H1 (cell line): ENCODE measurements at regions not wholly inside any gene's neighbourhood (a gene's known extent, or its start where the extent isn't known, plus 50 kb on each side); places are given as distances from the start of the nearest gene placed in this dataset.

Experiments
- CTCF ChIA-PET: fragments of 300-600 bp; sonication (Branson Sonifier 250); formaldehyde crosslinking; loops from one replicate; lab custom pipeline; 2021; ENCODE audit not compliant: partially characterized antibody; lab: Charles Lee
- POLR2A ChIA-PET: fragments of 300-600 bp; sonication (Branson Sonifier 250); formaldehyde crosslinking; loops from one replicate; lab custom pipeline; 2021; ENCODE audit warnings: inconsistent platforms; ENCODE audit not compliant: partially characterized antibody; lab: Charles Lee
- DNase-seq, 2 experiments: peaks; one replicate each; pipeline versions ENCODE4 v3.0.0 to v3.0.0-alpha.2; 2010 to 2022; ENCODE audit warnings: low spot score in 2 of 2, low read depth in 1 of 2, mixed read lengths in 1 of 2
- FAIRE-seq: peaks from 2 replicates; lab custom pipeline; 2011; peaks lifted over from hg19 to GRCh38; lab: Jason Lieb, UNC
- H2AFZ ChIP-seq: 2 replicates; pipeline ENCODE4 v1.8.1; 2012; ENCODE audit warnings: low read length, inconsistent platforms
- H2AK5ac ChIP-seq: 2 replicates; pipeline ENCODE4 v1.6.1; 2013; ENCODE audit warnings: low read depth, low read length
- H2BK120ac ChIP-seq: replicated peaks from 2 replicates; pipeline ENCODE3; 2013; ENCODE audit warnings: low read depth, low read length, inconsistent platforms
- H2BK12ac ChIP-seq: 2 replicates; pipeline ENCODE4 v1.6.1; 2013; ENCODE audit warnings: low read depth, low read length
- H2BK15ac ChIP-seq: 2 replicates; pipeline ENCODE4 v1.6.1; 2013; ENCODE audit warnings: low read length
- H2BK20ac ChIP-seq: 2 replicates; pipeline ENCODE4 v1.6.1; 2013; ENCODE audit warnings: low read length
- H2BK5ac ChIP-seq: 2 replicates; pipeline ENCODE4 v1.6.1; 2013; ENCODE audit warnings: low read depth, low read length
- H3K14ac ChIP-seq: 2 replicates; pipeline ENCODE4 v1.6.1; 2013; ENCODE audit warnings: inconsistent platforms; ENCODE audit not compliant: insufficient read length
- H3K18ac ChIP-seq: 2 replicates; pipeline ENCODE4 v1.6.1; 2013; ENCODE audit warnings: low read length; ENCODE audit errors: extremely low read depth
- H3K23ac ChIP-seq: 2 replicates; pipeline ENCODE4 v1.6.1; 2013; ENCODE audit warnings: inconsistent platforms; ENCODE audit not compliant: insufficient read length
- H3K23me2 ChIP-seq: 2 replicates; pipeline ENCODE4 v1.6.1; 2013; ENCODE audit warnings: low read depth, low read length
- H3K27ac ChIP-seq: 2 replicates; pipeline ENCODE4 v1.6.1; 2011; ENCODE audit warnings: low read depth, low read length, inconsistent platforms
- H3K27me3 ChIP-seq, 4 experiments: replicated peaks in 1 of 4; 1 replicate in 1 of 4; 2 replicates in 3 of 4; pipeline versions ENCODE4 v1.6.1 to v1.8.1; 2011 to 2013; ENCODE audit warnings: low read length in 3 of 4, mild to moderate bottlenecking in 3 of 4, inconsistent platforms in 2 of 4, mixed read lengths in 2 of 4, moderate library complexity in 1 of 4; ENCODE audit not compliant: control insufficient read depth in 3 of 4, insufficient read depth in 3 of 4; ENCODE audit errors: extremely low read depth in 1 of 4
- H3K36me3 ChIP-seq, 4 experiments: 2 replicates each; pipeline versions ENCODE4 v1.6.1 to v1.8.1; 2011 to 2013; ENCODE audit warnings: mild to moderate bottlenecking in 4 of 4, low read length in 3 of 4, moderate library complexity in 2 of 4, control low read depth in 1 of 4, inconsistent platforms in 1 of 4; ENCODE audit not compliant: insufficient read depth in 4 of 4, control insufficient read depth in 2 of 4
- H3K4ac ChIP-seq: replicated peaks from 2 replicates; pipeline ENCODE3; 2013; ENCODE audit warnings: low read length, low read depth, mixed read lengths, inconsistent platforms; ENCODE audit not compliant: insufficient read length
- H3K4me1 ChIP-seq, 4 experiments: replicated peaks in 1 of 4; 1 replicate in 1 of 4; 2 replicates in 3 of 4; pipeline versions ENCODE4 v1.6.1 to v1.8.1; 2011 to 2013; ENCODE audit warnings: low read length in 3 of 4, inconsistent platforms in 2 of 4, mixed read lengths in 1 of 4; ENCODE audit not compliant: insufficient read depth in 4 of 4, control insufficient read depth in 3 of 4
- H3K4me2 ChIP-seq, 2 experiments: 2 replicates each; pipeline versions ENCODE4 v1.6.1 to v1.8.1; 2011 to 2013; ENCODE audit warnings: low read depth in 2 of 2, low read length in 2 of 2, control low read depth in 1 of 2, inconsistent platforms in 1 of 2, mild to moderate bottlenecking in 1 of 2; ENCODE audit not compliant: insufficient read depth in 1 of 2
- H3K4me3 ChIP-seq, 4 experiments: fragments of 200-600, 300-600 bp in 1 of 4; sonication (generic), shearing (Covaris generic), sonication (Bioruptor Twin) in 1 of 4; 2 replicates each; pipeline versions ENCODE4 v1.5.1 to v1.8.1; 2011 to 2016; ENCODE audit warnings: low read length in 4 of 4, low read depth in 3 of 4, control low read depth in 2 of 4, inconsistent platforms in 2 of 4, mild to moderate bottlenecking in 2 of 4, mixed read lengths in 1 of 4, moderate library complexity in 1 of 4; ENCODE audit not compliant: insufficient read depth in 2 of 4; ENCODE audit errors: extremely low read depth in 1 of 4
- H3K56ac ChIP-seq: replicated peaks from 2 replicates; pipeline ENCODE3; 2013; ENCODE audit warnings: low read depth, mild to moderate bottlenecking, mixed read lengths, low read length, inconsistent platforms; ENCODE audit not compliant: insufficient read length
- H3K79me1 ChIP-seq: 2 replicates; pipeline ENCODE4 v1.6.1; 2013; ENCODE audit warnings: low read depth, low read length, control low read depth
- H3K79me2 ChIP-seq, 2 experiments: 2 replicates each; pipeline versions ENCODE4 v1.6.1 to v1.8.1; 2012 to 2013; ENCODE audit warnings: low read length in 2 of 2, mild to moderate bottlenecking in 2 of 2, inconsistent platforms in 1 of 2; ENCODE audit not compliant: insufficient read depth in 2 of 2, control insufficient read depth in 1 of 2
- H3K9ac ChIP-seq, 4 experiments: replicated peaks in 1 of 4; 1 replicate in 1 of 4; 2 replicates in 3 of 4; pipeline versions ENCODE4 v1.6.1 to v1.8.1; 2011 to 2013; ENCODE audit warnings: low read depth in 3 of 4, low read length in 3 of 4, control low read depth in 2 of 4, mild to moderate bottlenecking in 2 of 4, moderate library complexity in 2 of 4, inconsistent platforms in 1 of 4; ENCODE audit errors: extremely low read depth in 1 of 4
- H3K9me3 ChIP-seq, 2 experiments: 2 replicates each; pipeline versions ENCODE4 v1.6.1 to v1.8.1; 2012 to 2013; ENCODE audit warnings: mild to moderate bottlenecking in 2 of 2, moderate library complexity in 2 of 2, control low read depth in 1 of 2, inconsistent platforms in 1 of 2, low read depth in 1 of 2, low read length in 1 of 2, mixed read lengths in 1 of 2; ENCODE audit not compliant: insufficient read depth in 2 of 2
- H4K20me1 ChIP-seq, 2 experiments: replicated peaks in 1 of 2; 2 replicates each; pipeline versions ENCODE3 to v1.8.1; 2011 to 2013; ENCODE audit warnings: inconsistent platforms in 2 of 2, low read length in 2 of 2, mild to moderate bottlenecking in 1 of 2; ENCODE audit not compliant: insufficient read depth in 2 of 2, control insufficient read depth in 1 of 2
- H4K5ac ChIP-seq: 2 replicates; pipeline ENCODE4 v1.6.1; 2013; ENCODE audit warnings: low read length, low read depth, mixed read lengths, inconsistent platforms; ENCODE audit not compliant: insufficient read length
- H4K8ac ChIP-seq: 2 replicates; pipeline ENCODE4 v1.8.0; 2013; ENCODE audit warnings: mild to moderate bottlenecking, moderate library complexity, low read length, inconsistent platforms; ENCODE audit not compliant: insufficient read depth; ENCODE audit errors: extremely low read depth
- H4K91ac ChIP-seq: replicated peaks from 2 replicates; pipeline ENCODE3; 2013; ENCODE audit warnings: low read length, mixed read lengths, inconsistent platforms; ENCODE audit not compliant: insufficient read length
- BRCA1 ChIP-seq: IDR thresholded peaks from 2 replicates; pipeline ENCODE4 v1.6.1; 2012; ENCODE audit warnings: low read depth, low read length, improper control_type of control experiment
- CEBPB ChIP-seq: IDR thresholded peaks from 2 replicates; pipeline ENCODE4 v1.6.1; 2012; ENCODE audit warnings: low read depth, low read length
- CHD1 ChIP-seq: IDR thresholded peaks from 2 replicates; pipeline ENCODE4 v1.6.1; 2012; ENCODE audit warnings: low read depth, low read length, improper control_type of control experiment
- CTCF ChIP-seq, 3 experiments: IDR thresholded peaks; 1 replicate in 2 of 3; 2 replicates in 1 of 3; pipeline versions ENCODE4 v1.5.1 to v1.6.1; 2011; ENCODE audit warnings: low read length in 3 of 3, mild to moderate bottlenecking in 3 of 3, inconsistent platforms in 2 of 3, low read depth in 1 of 3, moderate library complexity in 1 of 3; ENCODE audit not compliant: insufficient read depth in 1 of 3; ENCODE audit errors: control extremely low read depth in 1 of 3
- HDAC2 ChIP-seq, 2 experiments: fragments of 300-600 bp in 1 of 2; sonication (generic) in 1 of 2; IDR thresholded peaks; 2 replicates each; pipeline ENCODE4 v1.6.1; 2011 to 2012; ENCODE audit warnings: low read depth in 2 of 2, low read length in 2 of 2, mild to moderate bottlenecking in 2 of 2, moderate library complexity in 2 of 2, borderline replicate concordance in 1 of 2, inconsistent platforms in 1 of 2
- PHF8 ChIP-seq: fragments of 200-600 bp; sonication (generic); conservative IDR thresholded peaks from 2 replicates; pipeline ENCODE4 v1.7.1; 2012; ENCODE audit warnings: low read depth, mild to moderate bottlenecking, inconsistent platforms, low read length, moderate library complexity
- RBBP5 ChIP-seq: IDR thresholded peaks from 2 replicates; pipeline ENCODE4 v1.7.1; 2012; ENCODE audit warnings: low read depth, mild to moderate bottlenecking, inconsistent platforms, low read length, moderate library complexity, borderline replicate concordance
- SAP30 ChIP-seq: fragments of 300-600 bp; sonication (generic); IDR thresholded peaks from 2 replicates; pipeline ENCODE4 v1.7.1; 2012; ENCODE audit warnings: low read length, moderate library complexity, mild to moderate bottlenecking, inconsistent platforms; ENCODE audit not compliant: insufficient read depth, insufficient replicate concordance
- SIRT6 ChIP-seq: IDR thresholded peaks from one replicate; pipeline ENCODE4 v1.7.1; 2012; ENCODE audit warnings: low read length, inconsistent platforms
- TBP ChIP-seq: IDR thresholded peaks from 2 replicates; pipeline ENCODE4 v1.6.1; 2011; ENCODE audit warnings: low read depth, low read length, improper control_type of control experiment
- TCF12 ChIP-seq: IDR thresholded peaks from 2 replicates; pipeline ENCODE4 v1.6.1; 2011; ENCODE audit warnings: low read depth, mild to moderate bottlenecking, low read length
- TF ChIP-seq, protein P1 (sequence below): IDR thresholded peaks from 2 replicates; pipeline ENCODE4 v1.6.1; 2012; ENCODE audit warnings: inconsistent platforms

DNA sequence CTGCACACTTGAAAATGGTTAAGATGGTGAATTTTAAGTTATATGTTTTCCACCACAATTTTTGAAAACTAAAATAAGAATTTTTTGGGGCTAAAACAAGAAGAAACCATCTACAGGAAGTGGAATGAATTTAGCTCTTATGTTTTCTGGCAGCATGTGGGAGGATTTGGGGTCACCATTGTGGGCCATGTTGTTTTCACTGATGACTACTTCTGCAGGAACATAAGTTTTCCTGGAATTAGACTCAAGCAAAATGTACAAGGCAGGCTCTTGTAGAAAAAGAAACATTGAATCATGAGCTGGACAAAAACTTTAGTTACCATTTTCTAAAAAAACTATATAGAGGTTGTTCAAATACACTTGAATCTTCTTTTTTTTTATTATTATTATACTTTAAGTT lies 125.3 kb upstream of the C1QTNF9B start:
- Histone ChIP-seq H4K8ac (no peak overlapping the region), H3K14ac (no peak overlapping the region), H3K4me3 (no peak overlapping the region), H3K36me3 (no peaks in the 10 kb centered on the region), H3K4ac (no peak overlapping the region), H2BK120ac (no peak overlapping the region), H3K4me1 (no peaks in the 10 kb centered on the region), H3K9ac (no peak overlapping the region), H2AK5ac (no peak overlapping the region), H3K56ac (no peak overlapping the region), H4K91ac (no peak overlapping the region), H3K23ac (no peak overlapping the region), H3K18ac (no peak overlapping the region), H2AFZ (no peak overlapping the region), H4K20me1 (no peaks in the 10 kb centered on the region), H2BK20ac (no peak overlapping the region), H4K5ac (no peak overlapping the region), H3K27me3 (no peaks in the 10 kb centered on the region), H3K4me2 (no peak overlapping the region), H3K79me1 (no peaks in the 10 kb centered on the region), H2BK12ac (no peak overlapping the region), H2BK5ac (no peak overlapping the region), H3K79me2 (no peaks in the 10 kb centered on the region), H3K27ac (no peak overlapping the region), H3K23me2 (peaks cover 2% of the 10 kb centered on the region; the same call in 1 of the 2 replicates), H3K9me3 (no peaks in the 10 kb centered on the region), H2BK15ac (no peak overlapping the region)
- DNase-seq (no peak), FAIRE-seq (no peak)
- TF ChIP-seq PHF8, result no peak
- no peak for TF ChIP-seq RBBP5
- TF ChIP-seq, protein P1, sequence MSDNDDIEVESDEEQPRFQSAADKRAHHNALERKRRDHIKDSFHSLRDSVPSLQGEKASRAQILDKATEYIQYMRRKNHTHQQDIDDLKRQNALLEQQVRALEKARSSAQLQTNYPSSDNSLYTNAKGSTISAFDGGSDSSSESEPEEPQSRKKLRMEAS, result no peak
- TF ChIP-seq SIRT6, result no peak
- TF ChIP-seq CEBPB, result no peak
- no peak for TF ChIP-seq BRCA1
- TF ChIP-seq SAP30, result no peak
- TF ChIP-seq TCF12, result no peak
- TF ChIP-seq CHD1, result no peak
- TF ChIP-seq HDAC2 (IDR thresholded peaks at IDR 0.05; ENCODE audit: borderline replicate concordance in 1 of 2, low read depth in 2 of 2, low read length in 2 of 2), result no peak
- no peak for TF ChIP-seq TBP
- TF ChIP-seq CTCF (IDR thresholded peaks at IDR 0.05; ENCODE audit: control extremely low read depth in 1 of 3, insufficient read depth in 1 of 3, low read depth in 1 of 3, low read length in 3 of 3), result no peak
- POLR2A ChIA-PET, result no interaction called here
- CTCF ChIA-PET, result interaction anchor here (1.2 to 6.7 kb wide), 6 partner anchors 9 to 206 kb away, joined by 3 to 130 read pairs (median 36); no protein-coding TSS in a partner anchor
